ENCODE measurements at regions not wholly inside any gene's neighbourhood (a gene's known extent, or its start where the extent isn't known, plus 50 kb on each side); places are given as distances from the start of the nearest gene placed in this dataset.

DNA sequence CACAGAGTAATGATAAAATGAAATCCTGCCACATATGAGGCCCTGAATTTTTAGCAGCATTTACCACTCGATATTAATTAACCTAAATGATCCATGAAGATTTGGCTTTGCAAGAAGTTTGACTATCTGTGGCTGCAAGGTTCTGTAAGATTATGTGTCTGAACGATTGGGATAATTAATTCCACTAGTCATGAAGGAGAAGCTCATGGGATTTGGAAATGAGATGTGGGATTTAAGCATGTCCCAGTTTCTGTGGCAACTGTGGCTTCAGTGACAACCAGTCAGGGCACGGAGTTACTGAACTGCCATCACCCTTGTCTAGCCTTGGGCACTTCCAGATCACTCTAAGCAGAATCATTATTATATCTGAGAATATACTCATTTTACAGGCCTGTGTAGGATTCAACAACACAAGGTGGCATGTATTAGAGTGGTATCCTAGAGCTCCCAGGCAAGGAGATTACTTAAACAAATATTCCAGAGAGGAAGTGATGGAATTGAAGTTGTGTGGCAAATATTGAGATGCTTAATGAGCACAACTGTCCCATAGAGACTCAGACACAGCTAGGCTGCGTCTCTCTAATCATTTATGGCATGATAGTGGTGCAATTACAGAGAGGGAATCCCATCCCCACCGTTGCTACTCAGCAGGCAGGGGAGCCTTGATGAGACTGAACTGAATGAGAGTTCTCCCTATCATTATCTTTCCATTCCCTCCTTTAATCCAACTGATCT is 205.0 kb upstream of the KRR1 start:
- DNase-seq = no peak

DNA sequence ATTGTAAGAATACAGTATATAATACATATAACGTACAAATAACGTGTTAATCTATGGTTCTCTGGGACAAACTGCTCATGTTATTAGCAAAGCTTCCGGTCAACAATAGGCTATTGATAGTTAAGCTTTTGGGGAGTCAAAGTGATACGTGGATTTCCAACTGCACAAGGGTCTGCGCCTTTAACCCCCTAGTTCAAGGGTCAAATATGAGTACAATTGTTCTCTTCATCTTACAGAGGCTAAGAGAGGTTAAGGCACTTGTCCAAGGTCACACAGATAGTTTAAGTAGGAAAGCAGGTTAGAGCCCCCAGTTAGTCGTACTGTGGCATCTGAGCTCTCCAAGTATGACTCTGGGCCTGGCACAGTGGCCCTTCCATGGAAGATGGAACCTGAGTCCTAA is 204.3 kb upstream of the KRR1 start:
- no peak for DNase-seq

- no peak for DNase-seq
These were observed 203.9 kb upstream of the KRR1 start for GRCh38 chr12:75715323-75715644.

GRCh38 chr12:75714462-75715322 is 203.3 kb upstream of the KRR1 start:
- no peak for DNase-seq

- DNase-seq = no peak
These were observed 202.0 kb upstream of the KRR1 start for GRCh38 chr12:75713434-75713833.

- DNase-seq = no peak
These were observed 200.8 kb upstream of the KRR1 start for GRCh38 chr12:75712223-75712622.

DNA sequence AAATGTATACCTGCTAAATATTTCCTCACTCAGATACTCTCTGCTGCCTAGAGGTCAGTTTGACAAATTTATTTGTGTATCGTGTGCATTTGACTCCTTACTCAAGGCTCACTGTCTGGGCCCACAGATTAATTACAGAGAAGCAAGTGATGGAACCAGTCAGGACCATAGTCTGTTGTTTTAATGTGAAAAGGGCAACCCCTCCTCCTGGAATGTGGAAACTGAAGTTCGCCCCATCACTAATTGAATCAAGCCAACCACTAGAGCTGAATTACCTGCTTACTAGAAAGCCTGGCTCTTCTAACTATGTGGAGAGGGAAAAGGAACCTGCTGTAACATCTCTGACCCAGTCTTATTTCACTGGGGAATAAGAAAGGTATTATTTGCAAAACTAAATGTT is 199.9 kb upstream of the KRR1 start:
- no peak for DNase-seq

GRCh38 chr12:75710361-75711069 is 199.1 kb upstream of the KRR1 start:
- no peak for DNase-seq

DNA sequence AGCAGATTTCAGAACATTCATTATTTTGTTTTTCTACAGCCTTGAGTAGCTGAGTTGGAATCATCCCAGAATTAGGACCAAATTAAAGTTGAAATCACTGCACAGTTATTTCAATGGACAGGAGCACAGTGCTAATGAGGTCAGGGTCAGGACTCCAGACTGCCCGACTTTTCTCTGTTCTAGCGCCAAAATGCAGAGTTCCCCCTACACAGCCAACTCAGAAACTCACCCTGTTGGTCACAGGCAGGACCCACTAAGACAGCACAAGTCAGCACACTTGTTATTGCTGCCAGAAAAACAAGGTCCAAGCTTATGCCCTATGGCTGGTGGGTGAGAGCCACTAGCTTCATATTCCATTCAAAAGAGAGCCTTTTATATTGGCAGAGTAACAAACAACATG is 198.1 kb upstream of the KRR1 start:
- DNase-seq = no peak

- no peak for DNase-seq
These were observed 197.4 kb upstream of the KRR1 start for GRCh38 chr12:75708802-75709201.

DNA sequence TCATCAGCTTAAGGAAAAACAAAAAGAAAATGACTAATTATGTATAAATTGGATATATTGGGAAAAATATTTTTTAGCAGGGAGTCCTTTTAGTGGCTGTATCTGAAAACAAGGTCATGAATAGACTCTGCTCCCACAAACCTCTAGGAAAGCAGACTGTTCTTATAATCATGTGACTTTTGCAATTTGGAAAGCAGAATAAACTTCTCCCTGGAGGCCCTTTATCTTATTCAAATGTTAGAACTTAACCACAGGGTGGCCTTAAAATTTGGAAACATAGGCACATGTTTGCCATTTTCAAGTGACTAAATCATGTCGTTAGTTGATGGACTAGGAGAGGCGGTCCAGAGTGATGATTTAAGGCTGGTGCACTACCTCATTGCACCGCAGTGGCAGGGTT is 196.6 kb upstream of the KRR1 start:
- DNase-seq = no peak

DNA sequence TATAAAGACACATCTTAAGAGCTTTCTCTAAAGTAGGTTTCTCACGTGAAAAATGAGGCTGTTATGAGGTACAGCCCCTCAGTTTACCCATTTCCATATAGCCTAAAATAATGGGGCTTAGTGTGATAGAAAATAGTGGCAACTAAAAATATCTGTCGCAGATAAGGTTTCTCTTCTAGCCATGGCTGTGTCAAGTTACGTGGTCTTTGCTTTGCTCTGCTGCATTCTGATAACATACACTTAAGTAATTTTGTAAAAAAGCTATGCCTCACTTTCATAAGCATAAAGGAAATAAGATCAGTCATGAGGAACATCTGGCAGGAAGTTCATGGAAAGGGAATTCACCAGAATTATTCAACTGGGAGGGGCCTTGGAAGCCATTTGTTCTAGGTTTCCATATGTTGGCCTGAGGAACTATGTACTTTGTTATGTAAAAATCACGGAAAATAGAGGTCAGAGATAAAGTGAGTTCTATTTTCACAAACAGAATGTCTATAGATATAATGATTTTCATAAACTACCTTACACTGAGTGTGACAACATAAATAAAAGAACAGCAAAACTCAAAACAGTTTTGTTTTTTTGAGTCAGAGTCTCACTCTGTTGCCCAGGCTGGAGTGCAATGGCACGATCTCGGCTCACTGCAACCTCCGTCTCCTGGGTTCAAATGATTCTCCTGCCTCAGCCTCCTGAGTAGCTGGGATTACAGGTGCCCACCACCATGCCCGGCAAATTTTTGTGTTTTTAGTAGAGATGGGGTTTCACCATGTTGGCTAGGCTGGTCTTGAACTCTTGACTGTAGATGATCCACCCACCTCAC is 195.6 kb upstream of the KRR1 start:
- DNase-seq = no peak

DNA sequence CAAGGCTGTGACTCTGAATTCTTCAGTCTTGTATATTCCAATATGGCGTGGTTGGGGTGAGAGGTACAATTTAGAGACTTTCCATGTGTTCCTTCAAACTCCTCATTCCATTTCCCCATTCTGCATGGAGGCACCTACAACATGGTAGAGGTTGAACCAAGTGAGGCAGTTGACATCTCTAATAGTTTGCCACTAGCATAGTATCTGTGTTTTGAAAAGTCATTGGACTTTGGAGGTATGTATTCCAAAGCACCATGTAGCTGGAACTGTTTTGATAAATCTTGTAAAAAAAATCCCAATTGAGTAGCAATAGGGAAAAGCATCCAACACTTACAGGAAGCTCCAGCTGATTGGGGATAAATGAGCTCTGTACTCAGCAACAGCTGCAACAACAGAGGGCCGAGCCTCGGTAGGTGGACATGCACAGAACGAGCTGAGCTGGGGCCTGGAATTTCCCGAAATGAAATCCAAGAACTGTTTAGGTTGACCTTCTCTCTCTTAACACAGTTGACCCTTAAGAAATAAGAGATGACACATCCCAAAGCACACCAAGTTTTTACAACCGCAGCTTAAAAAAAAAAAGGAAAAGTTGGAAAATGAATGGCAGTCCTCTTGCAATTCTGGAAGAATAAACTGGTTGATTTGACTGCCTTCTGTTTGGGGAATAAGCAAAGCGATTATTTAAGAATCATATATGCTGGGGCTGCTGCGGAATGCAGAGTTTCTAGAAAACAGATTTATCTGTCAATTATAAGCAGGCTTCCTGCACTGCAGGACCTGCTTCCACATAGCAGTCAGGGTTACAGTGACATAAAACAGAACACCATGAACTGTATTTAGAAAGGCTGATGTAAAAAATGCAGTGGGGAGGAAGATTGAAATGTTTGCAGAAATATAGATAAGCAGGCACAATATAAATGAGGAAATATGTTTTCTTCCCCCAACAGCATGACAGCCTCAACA is 194.6 kb upstream of the KRR1 start:
- DNase-seq = peak; percentile 24

DNA sequence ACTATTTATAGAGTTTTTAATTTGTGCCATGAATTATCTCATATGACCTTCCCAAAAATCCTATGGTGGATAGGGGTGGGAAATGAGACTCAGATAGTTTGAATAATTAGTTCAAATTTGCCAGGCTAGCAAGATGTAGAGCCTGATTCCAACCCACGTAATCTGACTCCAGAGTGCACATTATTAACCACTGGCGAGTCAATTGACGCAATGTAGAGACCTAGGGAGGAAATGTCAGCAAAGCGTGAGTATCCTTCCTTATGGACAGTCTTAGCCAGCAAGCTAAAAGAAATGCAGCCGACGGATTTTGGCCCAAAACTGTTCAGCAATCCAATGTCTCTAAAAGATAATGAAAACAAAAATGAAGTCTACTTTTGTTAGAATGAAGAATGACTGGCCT is 193.3 kb upstream of the KRR1 start:
- no peak for DNase-seq

DNA sequence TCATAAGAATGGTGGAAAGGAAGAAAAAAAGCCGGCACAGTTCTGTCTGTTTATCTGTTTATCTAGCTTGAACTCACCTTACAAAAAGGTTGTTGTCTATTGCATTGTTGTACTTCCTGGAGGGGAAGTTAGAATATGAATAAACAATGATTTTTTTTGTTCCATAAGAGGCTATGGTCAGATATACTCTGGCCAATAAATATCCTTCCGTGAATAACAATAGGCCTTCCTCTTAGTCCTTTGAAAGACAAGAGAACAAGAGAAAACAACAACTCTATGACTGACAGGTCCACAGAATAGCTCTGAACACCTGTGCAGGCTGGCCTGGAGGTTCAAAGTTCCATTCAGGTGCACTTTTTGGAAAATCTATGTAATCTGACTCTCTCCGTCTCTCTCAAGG is 192.8 kb upstream of the KRR1 start:
- no peak for DNase-seq

DNA sequence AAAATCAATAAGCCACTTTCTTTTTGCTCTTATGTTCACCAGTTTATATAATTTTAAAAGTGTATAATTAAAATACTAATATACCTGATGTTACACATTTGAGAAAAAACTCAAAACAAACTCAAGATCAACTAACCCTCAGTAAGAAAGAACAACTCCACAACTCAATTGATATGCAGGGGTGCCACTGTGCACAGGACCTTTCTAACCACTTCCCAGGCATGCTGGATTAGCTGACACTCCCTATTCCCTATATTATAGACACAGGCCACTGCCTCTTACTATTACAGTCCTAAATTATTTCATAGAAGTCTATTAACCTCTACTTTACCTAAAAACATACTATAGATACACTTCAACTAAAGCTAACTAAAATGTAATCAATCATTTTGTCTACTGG is 191.7 kb upstream of the KRR1 start:
- DNase-seq = no peak

- DNase-seq = no peak
These were observed 191.2 kb upstream of the KRR1 start for GRCh38 chr12:75702477-75703093.

GRCh38 chr12:75701859-75702258 is 190.4 kb upstream of the KRR1 start:
- DNase-seq = no peak

DNA sequence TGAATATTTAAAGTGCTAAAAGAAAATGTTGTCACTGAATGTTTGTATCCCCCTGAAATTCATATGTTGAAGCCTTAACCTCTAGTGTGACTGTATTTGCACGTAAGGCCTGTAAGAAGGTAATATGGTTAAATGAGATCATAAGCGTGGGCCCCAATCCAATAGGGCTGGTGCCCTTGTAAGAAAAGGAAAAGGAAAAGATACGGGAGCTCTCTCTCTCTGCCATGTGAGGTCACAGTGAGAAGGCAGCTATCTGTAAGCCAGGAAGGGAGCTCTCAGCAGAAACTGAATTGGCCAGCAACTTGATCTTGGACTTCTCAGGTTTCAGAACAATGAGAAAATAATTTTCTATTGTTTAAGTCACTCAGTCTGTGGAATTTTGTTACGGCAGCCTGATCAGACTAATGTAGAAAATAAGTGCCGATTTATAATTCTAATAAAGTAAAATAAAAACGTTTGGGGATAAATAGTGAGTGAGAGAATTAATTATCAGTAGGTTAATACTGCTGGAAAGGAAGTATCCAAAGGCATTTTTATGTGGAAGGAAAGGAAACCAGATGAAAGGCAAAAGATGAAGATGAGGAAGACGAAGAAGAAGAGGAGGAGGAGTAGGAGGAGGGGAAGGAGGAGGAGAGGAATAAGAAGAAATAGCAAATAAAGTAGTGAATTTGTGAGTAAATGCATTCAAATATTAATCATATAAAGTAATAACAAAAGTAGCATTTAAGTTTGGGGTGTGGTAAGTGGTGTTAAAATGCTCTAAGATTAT is 188.5 kb upstream of the KRR1 start:
- no peak for DNase-seq

GRCh38 chr12:75699251-75699650 is 187.8 kb upstream of the KRR1 start:
- no peak for DNase-seq

- DNase-seq = peak; percentile 30
These were observed 186.6 kb upstream of the KRR1 start for GRCh38 chr12:75698052-75698451.

All from NCI-H146 (cell line).